ENCODE measurements at regions not wholly inside any gene's neighbourhood (a gene's known extent, or its start where the extent isn't known, plus 50 kb on each side); places are given as distances from the start of the nearest gene placed in this dataset.

GRCh38 chr1:5308249-5308648 lies 653.8 kb downstream of the AJAP1 start:
- 64 to 73% methylated on average over 6 of the region's 6 CpGs for WGBS, 2 donors
- ATAC-seq, result no peak

GRCh38 chr1:5304702-5305101 lies 650.3 kb downstream of the AJAP1 start:
- 47 to 55% methylated on average over 6 of the region's 6 CpGs for WGBS, 2 donors
- no peaks in the 10 kb centered on the region for H3K9me3 ChIP-seq
- no peak for ATAC-seq
- no peak for DNase-seq
- H3K4me1 ChIP-seq, result no peaks in the 10 kb centered on the region
- intact Hi-C loops (cut with DNase I), result no loop called here
- no peak overlapping the region for H3K4me3 ChIP-seq
- no peaks in the 10 kb centered on the region for H3K36me3 ChIP-seq
- peaks cover 0 to 13% (median 3%) of the 10 kb centered on the region in 7 donors for H3K27me3 ChIP-seq
- no peak overlapping the region for H3K27ac ChIP-seq
- TF ChIP-seq CTCF (IDR thresholded peaks at IDR 0.05), result no peak

More at GRCh38 chr1:5308249-5308648, 653.8 kb downstream of the AJAP1 start:
- Histone ChIP-seq H3K27me3 (peaks cover 0 to 35% (median 28%) of the 10 kb centered on the region in 7 donors), H3K9me3 (no peaks in the 10 kb centered on the region), H3K27ac (no peak overlapping the region), H3K4me3 (no peak overlapping the region), H3K4me1 (no peaks in the 10 kb centered on the region), H3K36me3 (no peaks in the 10 kb centered on the region)
- TF ChIP-seq CTCF (IDR thresholded peaks at IDR 0.05), result no peak
- intact Hi-C loops (cut with DNase I), result no loop called here
- no peak for DNase-seq

- no peak for TF ChIP-seq CTCF (IDR thresholded peaks at IDR 0.05)
- ATAC-seq, result no peak
- no peak for DNase-seq
- H3K4me3 ChIP-seq, result no peak overlapping the region
- intact Hi-C loops (cut with DNase I), result no loop called here
- no peaks in the 10 kb centered on the region for H3K36me3 ChIP-seq
- WGBS, 2 donors, result 93% methylated on average over 6 of the region's 6 CpGs
- no peak overlapping the region for H3K27ac ChIP-seq
- peaks cover 0 to 27% (median 10%) of the 10 kb centered on the region in 7 donors for H3K27me3 ChIP-seq
- H3K9me3 ChIP-seq, result no peaks in the 10 kb centered on the region
- no peaks in the 10 kb centered on the region for H3K4me1 ChIP-seq
Observed at GRCh38 chr1:5298376-5298775, 644.0 kb downstream of the AJAP1 start.

GRCh38 chr1:5297886-5298239 lies 643.5 kb downstream of the AJAP1 start:
- 91 to 100% methylated on average over 1 of the region's 1 CpG for WGBS, 2 donors
- DNase-seq (no peak), ATAC-seq (no peak)
- H3K4me1 ChIP-seq, result no peaks in the 10 kb centered on the region
- peaks cover 0 to 29% (median 10%) of the 10 kb centered on the region in 7 donors for H3K27me3 ChIP-seq
- no peak for TF ChIP-seq CTCF (IDR thresholded peaks at IDR 0.05)
- intact Hi-C loops (cut with DNase I), result no loop called here
- no peak overlapping the region for H3K4me3 ChIP-seq
- no peaks in the 10 kb centered on the region for H3K9me3 ChIP-seq
- no peak overlapping the region for H3K27ac ChIP-seq
- H3K36me3 ChIP-seq, result no peaks in the 10 kb centered on the region

Measured in heart right ventricle (tissue), 16 donors.